ENCODE measurements at regions not wholly inside any gene's neighbourhood (a gene's known extent, or its start where the extent isn't known, plus 50 kb on each side); places are given as distances from the start of the nearest gene placed in this dataset.
A peak's percentile ranks its signal among the peaks of the same experiment; 100 is the strongest.

DNA sequence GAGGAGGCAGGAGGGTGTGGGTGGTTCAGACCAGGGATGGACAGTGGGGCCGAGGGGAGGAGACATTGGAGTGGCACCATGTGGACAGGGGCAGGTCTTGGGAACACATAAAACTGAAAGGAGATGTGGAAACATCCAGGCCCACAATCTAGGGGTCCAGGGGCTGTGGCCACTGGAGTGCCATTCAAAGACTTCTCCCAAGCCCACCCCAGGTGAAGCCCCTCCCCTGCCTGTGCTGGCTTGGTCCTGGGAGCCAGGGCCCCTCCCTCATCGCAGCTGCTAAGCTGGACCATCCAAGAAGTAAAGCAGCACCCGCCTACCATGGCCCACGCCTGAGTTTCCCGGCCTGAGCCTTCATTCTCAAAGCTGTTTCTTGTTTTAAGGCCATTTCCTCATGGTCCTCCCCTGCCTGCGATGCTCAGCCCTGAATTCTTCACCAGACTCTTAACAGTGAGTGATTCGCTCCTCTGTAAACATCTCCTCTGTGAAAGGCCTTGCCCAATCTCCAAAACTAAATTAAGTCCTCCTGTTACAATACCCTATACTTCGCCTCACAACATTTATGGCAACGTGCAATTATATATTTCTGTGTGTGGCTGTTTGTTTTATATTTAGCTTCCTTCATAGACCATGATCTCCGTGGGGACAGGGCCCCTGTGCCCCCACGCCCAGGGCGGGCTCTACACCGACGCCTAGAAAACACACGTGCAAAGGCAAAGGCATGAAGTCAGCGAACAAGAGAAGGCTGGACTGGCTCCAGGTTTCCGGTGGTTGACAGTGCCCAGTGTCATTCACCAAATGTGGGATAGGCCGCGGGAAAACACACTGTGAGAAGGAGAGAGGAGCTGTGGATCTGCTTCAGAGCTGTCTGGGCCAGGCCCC lies 267.8 kb downstream of the ERMARD start:
- H3K27me3 ChIP-seq (replicated peaks in 2 of 5; ENCODE audit: control insufficient read depth in 4 of 5, insufficient read depth in 5 of 5, low read length in 4 of 5): peaks cover 0 to 31% (median 15%) of the 10 kb centered on the region in 5 experiments
- WGBS (ENCODE audit: insufficient coverage): 97% methylated on average over 16 of the region's 19 CpGs
- no peak for DNase-seq
- POLR2A ChIA-PET: interaction anchor here (0.6 kb wide), 1 partner anchor 38 kb away, joined by 3 read pairs; no protein-coding TSS in a partner anchor
- CTCF ChIA-PET: interaction anchor here (1.4 to 1.7 kb wide), 2 partner anchors 17 to 21 kb away, joined by 4 read pairs; no protein-coding TSS in a partner anchor
- H3K27ac ChIP-seq (ENCODE audit: insufficient read depth in 1 of 2, low read depth in 1 of 2, low read length in 2 of 2, poor library complexity in 1 of 2, severe bottlenecking in 2 of 2): no peak overlapping the region
- H3K4me1 ChIP-seq (ENCODE audit: control extremely low read depth in 1 of 4, control insufficient read depth in 4 of 4, insufficient read depth in 4 of 4, low read length in 3 of 4): peaks cover 0 to 9% (median 3%) of the 10 kb centered on the region in 4 experiments
- H3K36me3 ChIP-seq (ENCODE audit: control insufficient read depth in 4 of 4, insufficient read depth in 4 of 4, low read length in 3 of 4): no peaks in the 10 kb centered on the region
- no peak overlapping the region for H3K4me3 ChIP-seq (ENCODE audit: control insufficient read depth in 1 of 7, extremely low read depth in 1 of 7, insufficient read depth in 4 of 7, low read depth in 2 of 7, low read length in 6 of 7)
- H3K9me3 ChIP-seq (ENCODE audit: control extremely low read depth in 1 of 5, control insufficient read depth in 4 of 5, insufficient read depth in 2 of 5, low read depth in 1 of 5, low read length in 4 of 5): no peaks in the 10 kb centered on the region

DNA sequence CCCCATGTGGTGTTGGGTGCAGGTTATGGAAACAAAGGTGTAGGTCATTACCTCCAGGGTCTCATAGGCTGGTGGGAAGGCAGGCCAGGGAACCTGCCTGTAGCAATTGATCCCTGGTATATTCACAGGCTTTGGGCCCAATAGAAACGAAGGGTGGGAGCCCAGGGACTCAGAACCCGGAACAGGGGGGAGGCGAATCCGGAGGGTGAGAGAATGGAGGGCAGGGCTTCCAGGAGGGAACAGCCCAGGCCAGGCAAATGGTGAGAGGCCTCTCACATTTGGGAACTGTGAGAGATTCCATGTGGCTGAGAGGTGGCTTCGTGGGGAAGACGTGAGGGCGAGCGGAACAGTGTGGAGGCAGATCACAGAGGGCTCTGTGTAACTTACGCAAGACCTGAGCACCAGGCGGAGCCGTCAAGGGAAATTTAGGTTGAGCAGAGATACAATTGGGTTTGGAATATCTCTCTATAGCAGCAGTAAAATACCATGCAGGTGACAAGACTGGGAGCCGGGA lies 267.1 kb downstream of the ERMARD start:
- Histone ChIP-seq H3K4me1 (ENCODE audit: control extremely low read depth in 1 of 4, control insufficient read depth in 4 of 4, insufficient read depth in 4 of 4, low read length in 3 of 4) (peaks cover 0 to 8% (median 3%) of the 10 kb centered on the region in 4 experiments), H3K4me3 (ENCODE audit: control insufficient read depth in 1 of 7, extremely low read depth in 1 of 7, insufficient read depth in 4 of 7, low read depth in 2 of 7, low read length in 6 of 7) (no peak overlapping the region), H3K9me3 (ENCODE audit: control extremely low read depth in 1 of 5, control insufficient read depth in 4 of 5, insufficient read depth in 2 of 5, low read depth in 1 of 5, low read length in 4 of 5) (peaks cover 0 to 2% (median 0%) of the 10 kb centered on the region in 5 experiments), H3K36me3 (ENCODE audit: control insufficient read depth in 4 of 4, insufficient read depth in 4 of 4, low read length in 3 of 4) (no peaks in the 10 kb centered on the region), H3K27me3 (replicated peaks in 2 of 5; ENCODE audit: control insufficient read depth in 4 of 5, insufficient read depth in 5 of 5, low read length in 4 of 5) (peaks cover 0 to 24% (median 15%) of the 10 kb centered on the region in 5 experiments), H3K27ac (ENCODE audit: insufficient read depth in 1 of 2, low read depth in 1 of 2, low read length in 2 of 2, poor library complexity in 1 of 2, severe bottlenecking in 2 of 2) (no peak overlapping the region)
- CTCF ChIA-PET: interaction anchor here (0.6 kb wide), 1 partner anchor 144 kb away, joined by 3 read pairs; no protein-coding TSS in a partner anchor
- WGBS (ENCODE audit: insufficient coverage): 97% methylated on average over 12 of the region's 12 CpGs
- DNase-seq: no peak
- POLR2A ChIA-PET: interaction anchor here (0.6 kb wide), 1 partner anchor 38 kb away, joined by 3 read pairs; no protein-coding TSS in a partner anchor

DNA sequence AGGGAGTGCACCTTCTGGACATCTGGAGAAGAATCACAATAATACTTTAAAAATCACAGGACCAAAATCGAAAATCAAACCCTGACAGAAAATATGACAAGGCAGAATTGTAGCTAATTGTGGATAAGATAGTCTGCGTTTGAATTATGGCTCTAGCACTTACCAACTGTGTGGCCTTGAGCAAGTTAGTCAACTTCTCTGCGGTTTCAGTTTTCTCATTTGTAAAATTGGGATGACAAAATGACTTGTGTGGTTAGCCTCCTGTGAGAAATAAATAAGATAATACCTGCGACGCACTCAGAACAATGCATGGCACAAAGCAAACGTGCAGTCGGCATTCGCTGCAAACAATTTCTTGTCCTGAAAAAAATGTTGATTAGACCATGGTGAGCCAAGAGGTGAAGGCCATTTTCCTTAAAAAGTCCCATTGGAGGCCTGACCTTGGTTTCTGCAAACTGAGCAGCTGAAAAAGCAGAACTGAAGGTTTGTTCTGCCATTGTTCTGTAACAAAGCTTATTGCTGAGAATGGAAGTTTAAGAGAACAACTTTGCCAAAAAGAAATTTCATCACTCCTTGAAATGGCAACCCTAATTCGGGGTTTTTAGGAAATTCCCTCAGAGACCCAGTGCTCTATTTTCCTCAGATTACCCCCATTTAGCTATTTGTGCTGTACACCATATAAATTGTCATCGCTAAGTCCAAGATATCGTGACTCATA lies 266.3 kb downstream of the ERMARD start:
- DNase-seq: no peak
- H3K27ac ChIP-seq (ENCODE audit: insufficient read depth in 1 of 2, low read depth in 1 of 2, low read length in 2 of 2, poor library complexity in 1 of 2, severe bottlenecking in 2 of 2): no peak overlapping the region
- H3K4me1 ChIP-seq (ENCODE audit: control extremely low read depth in 1 of 4, control insufficient read depth in 4 of 4, insufficient read depth in 4 of 4, low read length in 3 of 4): peaks cover 0 to under 1% (median 0%) of the 10 kb centered on the region in 4 experiments
- H3K9me3 ChIP-seq (ENCODE audit: control extremely low read depth in 1 of 5, control insufficient read depth in 4 of 5, insufficient read depth in 2 of 5, low read depth in 1 of 5, low read length in 4 of 5): peaks cover 0 to 3% (median 0%) of the 10 kb centered on the region in 5 experiments
- H3K36me3 ChIP-seq (ENCODE audit: control insufficient read depth in 4 of 4, insufficient read depth in 4 of 4, low read length in 3 of 4): no peaks in the 10 kb centered on the region
- H3K27me3 ChIP-seq (replicated peaks in 2 of 5; ENCODE audit: control insufficient read depth in 4 of 5, insufficient read depth in 5 of 5, low read length in 4 of 5): peaks cover 0 to 16% (median 13%) of the 10 kb centered on the region in 5 experiments
- no peak overlapping the region for H3K4me3 ChIP-seq (ENCODE audit: control insufficient read depth in 1 of 7, extremely low read depth in 1 of 7, insufficient read depth in 4 of 7, low read depth in 2 of 7, low read length in 6 of 7)
- CTCF ChIA-PET: interaction anchor here (0.6 to 1.5 kb wide), 3 partner anchors 9 to 144 kb away, joined by 3 to 4 read pairs (median 3); no protein-coding TSS in a partner anchor
- POLR2A ChIA-PET: no interaction called here
- 93% methylated on average over 9 of the region's 11 CpGs for WGBS (ENCODE audit: insufficient coverage)

DNA sequence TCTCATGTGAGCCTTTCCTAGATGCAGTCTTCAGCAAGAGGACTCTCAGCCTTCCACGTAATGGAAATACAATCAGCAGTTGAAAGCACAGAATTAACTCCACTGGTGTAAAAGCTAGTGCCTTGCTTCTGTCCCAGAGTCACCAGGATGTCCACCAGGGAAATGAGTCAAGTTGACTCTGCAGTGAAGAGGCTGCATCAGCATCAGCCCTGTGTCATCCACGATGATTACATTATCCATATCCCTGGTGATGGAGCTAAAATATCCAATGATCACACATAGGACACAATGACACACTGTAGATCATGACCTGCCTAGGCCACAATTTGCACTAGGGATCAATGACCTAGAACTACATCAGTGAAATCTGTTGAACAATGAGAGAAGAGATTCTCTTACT lies 262.4 kb downstream of the ERMARD start:
- WGBS (ENCODE audit: insufficient coverage): 100% methylated on average over 1 of the region's 2 CpGs
- H3K27ac ChIP-seq (ENCODE audit: insufficient read depth in 1 of 2, low read depth in 1 of 2, low read length in 2 of 2, poor library complexity in 1 of 2, severe bottlenecking in 2 of 2): no peak overlapping the region
- H3K4me3 ChIP-seq (ENCODE audit: control insufficient read depth in 1 of 7, extremely low read depth in 1 of 7, insufficient read depth in 4 of 7, low read depth in 2 of 7, low read length in 6 of 7): no peak overlapping the region
- no peaks in the 10 kb centered on the region for H3K36me3 ChIP-seq (ENCODE audit: control insufficient read depth in 4 of 4, insufficient read depth in 4 of 4, low read length in 3 of 4)
- no peak for DNase-seq
- peaks cover 0 to 17% (median 5%) of the 10 kb centered on the region in 4 experiments for H3K4me1 ChIP-seq (ENCODE audit: control extremely low read depth in 1 of 4, control insufficient read depth in 4 of 4, insufficient read depth in 4 of 4, low read length in 3 of 4)
- ChIA-PET POLR2A (no interaction called here), CTCF (interaction anchor here (2.4 kb wide), 1 partner anchor 24 kb away, joined by 6 read pairs; no protein-coding TSS in a partner anchor)
- peaks cover 0 to 9% (median 5%) of the 10 kb centered on the region in 5 experiments for H3K27me3 ChIP-seq (replicated peaks in 2 of 5; ENCODE audit: control insufficient read depth in 4 of 5, insufficient read depth in 5 of 5, low read length in 4 of 5)
- peaks cover 0 to 3% (median 0%) of the 10 kb centered on the region in 5 experiments for H3K9me3 ChIP-seq (ENCODE audit: control extremely low read depth in 1 of 5, control insufficient read depth in 4 of 5, insufficient read depth in 2 of 5, low read depth in 1 of 5, low read length in 4 of 5)

DNA sequence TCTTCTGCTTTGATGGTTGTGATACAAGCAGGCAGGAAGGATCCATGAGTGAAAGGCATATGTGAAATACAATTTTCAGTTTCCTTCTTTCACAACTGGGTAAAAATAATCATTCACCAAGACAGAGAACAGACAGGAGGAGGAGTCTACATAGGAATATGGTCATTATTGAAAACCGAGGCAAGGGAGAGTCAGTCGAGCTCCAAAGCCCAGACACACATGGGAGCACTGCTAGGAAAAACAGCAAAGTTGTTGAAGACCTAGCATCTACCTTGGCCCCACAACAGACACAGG lies 260.6 kb downstream of the ERMARD start:
- Histone ChIP-seq H3K27me3 (replicated peaks in 2 of 5; ENCODE audit: control insufficient read depth in 4 of 5, insufficient read depth in 5 of 5, low read length in 4 of 5) (peaks cover 0 to 9% (median 5%) of the 10 kb centered on the region in 5 experiments), H3K4me1 (ENCODE audit: control extremely low read depth in 1 of 4, control insufficient read depth in 4 of 4, insufficient read depth in 4 of 4, low read length in 3 of 4) (peaks cover 0 to 17% (median 5%) of the 10 kb centered on the region in 4 experiments), H3K27ac (ENCODE audit: insufficient read depth in 1 of 2, low read depth in 1 of 2, low read length in 2 of 2, poor library complexity in 1 of 2, severe bottlenecking in 2 of 2) (no peak overlapping the region), H3K9me3 (ENCODE audit: control extremely low read depth in 1 of 5, control insufficient read depth in 4 of 5, insufficient read depth in 2 of 5, low read depth in 1 of 5, low read length in 4 of 5) (peaks cover 0 to 3% (median 0%) of the 10 kb centered on the region in 5 experiments), H3K36me3 (ENCODE audit: control insufficient read depth in 4 of 4, insufficient read depth in 4 of 4, low read length in 3 of 4) (no peaks in the 10 kb centered on the region), H3K4me3 (ENCODE audit: control insufficient read depth in 1 of 7, extremely low read depth in 1 of 7, insufficient read depth in 4 of 7, low read depth in 2 of 7, low read length in 6 of 7) (no peak overlapping the region)
- 94% methylated on average over 2 of the region's 2 CpGs for WGBS (ENCODE audit: insufficient coverage)
- CTCF ChIA-PET: interaction anchor here (1.2 to 2.4 kb wide), 5 partner anchors 11 to 280 kb away, joined by 3 to 6 read pairs (median 3); no protein-coding TSS in a partner anchor
- no peak for DNase-seq
- POLR2A ChIA-PET: interaction anchor here (0.8 kb wide), 1 partner anchor 11 kb away, joined by 3 read pairs; no protein-coding TSS in a partner anchor

DNA sequence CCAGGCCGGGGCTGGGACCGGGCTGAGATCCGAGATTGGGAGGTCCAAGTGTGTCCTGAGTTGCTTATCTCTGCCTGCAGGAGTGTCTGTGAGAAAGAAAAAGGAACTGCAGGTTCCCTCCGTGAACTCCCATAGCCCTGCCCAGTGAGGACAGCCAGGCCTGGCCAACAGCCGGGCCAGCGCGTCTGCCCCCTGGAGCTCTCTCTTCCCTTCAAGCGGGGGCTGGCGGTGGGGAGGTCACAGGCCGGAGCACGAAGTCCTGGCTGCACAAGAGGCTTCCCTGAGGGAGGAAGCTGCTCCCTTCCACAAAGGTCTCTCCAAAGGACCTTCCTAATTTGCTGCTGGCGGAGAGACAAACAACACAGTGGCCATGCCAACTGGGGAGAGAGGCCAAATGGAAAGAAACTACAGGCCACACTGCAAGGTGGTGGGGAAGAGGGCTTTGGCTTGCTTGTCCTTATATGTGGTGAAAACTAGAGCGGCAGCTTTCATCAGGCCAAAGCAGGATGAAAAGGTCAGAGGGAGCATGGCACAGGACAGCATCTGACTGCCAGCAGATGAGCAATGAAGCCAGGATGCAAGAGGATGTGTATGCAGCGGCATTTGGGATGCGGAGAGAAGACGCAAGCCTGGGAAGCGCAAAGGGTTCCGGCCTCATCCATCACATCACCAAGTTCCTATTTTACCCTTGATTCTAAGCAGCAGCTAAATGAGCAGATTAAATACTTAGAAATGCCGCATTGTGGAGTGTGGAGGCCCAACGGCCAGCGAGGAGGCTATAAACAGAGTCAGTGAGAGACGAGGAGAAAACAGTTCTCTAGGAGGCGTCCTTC lies 260.0 kb downstream of the ERMARD start:
- DNase-seq: peak; percentile 76 to 95 (median 88)
- CTCF ChIA-PET: interaction anchor here (1.0 to 1.9 kb wide), 7 partner anchors 11 to 281 kb away, joined by 3 to 5 read pairs (median 3); no protein-coding TSS in a partner anchor
- POLR2A ChIA-PET: interaction anchor here (0.8 to 1.0 kb wide), 2 partner anchors 9 to 12 kb away, joined by 3 to 5 read pairs; no protein-coding TSS in a partner anchor

More for the DNA sequence above, 260.0 kb downstream of the ERMARD start:
- Histone ChIP-seq H3K4me3 (ENCODE audit: control insufficient read depth in 1 of 7, extremely low read depth in 1 of 7, insufficient read depth in 4 of 7, low read depth in 2 of 7, low read length in 6 of 7) (no peak overlapping the region), H3K27ac (ENCODE audit: insufficient read depth in 1 of 2, low read depth in 1 of 2, low read length in 2 of 2, poor library complexity in 1 of 2, severe bottlenecking in 2 of 2) (no peak overlapping the region), H3K9me3 (ENCODE audit: control extremely low read depth in 1 of 5, control insufficient read depth in 4 of 5, insufficient read depth in 2 of 5, low read depth in 1 of 5, low read length in 4 of 5) (peaks cover 0 to 3% (median 0%) of the 10 kb centered on the region in 5 experiments), H3K36me3 (ENCODE audit: control insufficient read depth in 4 of 4, insufficient read depth in 4 of 4, low read length in 3 of 4) (no peaks in the 10 kb centered on the region), H3K27me3 (replicated peaks in 2 of 5; ENCODE audit: control insufficient read depth in 4 of 5, insufficient read depth in 5 of 5, low read length in 4 of 5) (peaks cover 0 to 9% (median 5%) of the 10 kb centered on the region in 5 experiments), H3K4me1 (ENCODE audit: control extremely low read depth in 1 of 4, control insufficient read depth in 4 of 4, insufficient read depth in 4 of 4, low read length in 3 of 4) (peaks cover 0 to 17% (median 5%) of the 10 kb centered on the region in 4 experiments)
- 61% methylated on average over 13 of the region's 23 CpGs for WGBS (ENCODE audit: insufficient coverage)
